ENCODE measurements at regions not wholly inside any gene's neighbourhood (a gene's known extent, or its start where the extent isn't known, plus 50 kb on each side); places are given as distances from the start of the nearest gene placed in this dataset.

DNA sequence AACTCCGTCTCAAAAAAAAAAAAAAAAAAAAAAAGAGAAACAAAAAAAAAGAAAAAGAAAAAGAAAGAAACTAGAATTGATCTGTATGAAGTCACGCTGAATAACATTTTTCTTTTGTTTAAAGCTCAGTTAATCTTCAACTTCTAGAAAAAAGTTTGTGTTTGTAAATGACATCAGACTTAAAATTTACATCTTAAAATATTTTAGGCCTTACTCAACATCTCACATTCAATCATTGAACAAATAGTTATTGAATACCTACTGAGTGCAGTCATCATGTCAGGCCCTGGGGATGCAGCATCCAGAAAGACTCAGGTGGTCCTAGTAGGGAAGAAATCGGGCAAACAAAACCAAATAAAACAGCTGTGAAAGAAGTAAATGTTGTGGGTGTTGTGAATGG lies 292.3 kb upstream of the FANCL start:
- Histone ChIP-seq H3F3A (ENCODE audit: insufficient read depth, low read depth) (no peaks in the 10 kb centered on the region), H3K9me2 (ENCODE audit: insufficient read depth) (no peaks in the 10 kb centered on the region; the same call in 1 of the 2 replicates), H3K36me3 (ENCODE audit: low read depth) (no peaks in the 10 kb centered on the region), H3K4me2 (no peak overlapping the region), H3K79me2 (ENCODE audit: low read depth) (no peaks in the 10 kb centered on the region), H3K27me3 (ENCODE audit: insufficient read depth, low read depth) (no peaks in the 10 kb centered on the region), H3K9me3 (ENCODE audit: insufficient read depth, low read depth) (no peaks in the 10 kb centered on the region), H2AFZ (no peak overlapping the region), H3K27ac (no peak overlapping the region), H3K4me3 (no peak overlapping the region), H4K20me1 (ENCODE audit: insufficient read depth) (no peaks in the 10 kb centered on the region), H3K4me1 (replicated peaks; ENCODE audit: insufficient read depth) (no peaks in the 10 kb centered on the region)
- no peak for TF ChIP-seq EZH2 (IDR thresholded peaks at IDR 0.05; ENCODE audit: low read depth)
- no peak for TF ChIP-seq CTCF (conservative IDR thresholded peaks at IDR 0.05)
- CTCF ChIA-PET, result interaction anchor here (0.6 kb wide), 1 partner anchor 811 kb away, joined by 7 read pairs; no protein-coding TSS in a partner anchor
- intact Hi-C loops (cut with micrococcal nuclease; ENCODE audit: unreplicated experiment), result no loop called here
- BruUV-seq (replicated peaks), result no TSS peak
- POLR2A ChIA-PET (ENCODE audit: unreplicated experiment), result no interaction called here
- no peak for DNase-seq

DNA sequence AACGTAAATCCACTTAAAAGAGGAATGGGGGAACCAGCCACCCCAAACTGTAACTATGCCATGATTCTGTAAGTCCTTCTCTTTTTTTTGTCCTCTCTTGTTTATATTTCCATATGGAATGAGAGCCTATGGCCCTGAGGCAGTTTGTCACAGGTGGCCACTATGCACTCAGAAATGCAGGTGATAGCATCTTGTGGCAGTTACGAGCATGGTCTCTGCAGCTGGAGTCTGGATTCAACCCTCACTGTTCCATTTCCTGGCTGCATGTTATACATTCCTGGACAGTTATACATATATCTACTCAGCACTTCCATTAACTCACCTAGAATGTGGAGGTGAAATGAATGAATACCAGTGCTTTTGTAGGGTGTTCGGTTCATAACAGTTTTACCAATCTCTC lies 291.5 kb upstream of the FANCL start:
- Histone ChIP-seq H3K9me2 (ENCODE audit: insufficient read depth) (no peaks in the 10 kb centered on the region; the same call in 1 of the 2 replicates), H3K4me2 (no peak overlapping the region), H3K27me3 (ENCODE audit: insufficient read depth, low read depth) (no peaks in the 10 kb centered on the region), H2AFZ (no peak overlapping the region), H3K4me3 (no peak overlapping the region), H4K20me1 (ENCODE audit: insufficient read depth) (no peaks in the 10 kb centered on the region), H3K27ac (no peak overlapping the region), H3K36me3 (ENCODE audit: low read depth) (no peaks in the 10 kb centered on the region), H3F3A (ENCODE audit: insufficient read depth, low read depth) (no peaks in the 10 kb centered on the region), H3K9me3 (ENCODE audit: insufficient read depth, low read depth) (no peaks in the 10 kb centered on the region), H3K4me1 (replicated peaks; ENCODE audit: insufficient read depth) (no peaks in the 10 kb centered on the region), H3K79me2 (ENCODE audit: low read depth) (no peaks in the 10 kb centered on the region)
- no TSS peak for BruUV-seq (replicated peaks)
- ChIA-PET CTCF (interaction anchor here (0.7 kb wide), 1 partner anchor 17 kb away, joined by 3 read pairs; no protein-coding TSS in a partner anchor), POLR2A (ENCODE audit: unreplicated experiment) (no interaction called here)
- no peak for TF ChIP-seq CTCF (conservative IDR thresholded peaks at IDR 0.05)
- TF ChIP-seq EZH2 (IDR thresholded peaks at IDR 0.05; ENCODE audit: low read depth), result no peak
- peak in 1 of 2 experiments; percentile 46 for DNase-seq
- intact Hi-C loops (cut with micrococcal nuclease; ENCODE audit: unreplicated experiment), result no loop called here

GRCh38 chr2:58527647-58528046 lies 286.5 kb upstream of the FANCL start:
- Histone ChIP-seq H3F3A (ENCODE audit: insufficient read depth, low read depth) (no peaks in the 10 kb centered on the region), H3K4me2 (no peak overlapping the region), H4K20me1 (ENCODE audit: insufficient read depth) (no peaks in the 10 kb centered on the region), H3K9me2 (ENCODE audit: insufficient read depth) (peaks cover 3% of the 10 kb centered on the region; the same call in 1 of the 2 replicates), H3K79me2 (ENCODE audit: low read depth) (no peaks in the 10 kb centered on the region), H3K4me3 (no peak overlapping the region), H3K36me3 (ENCODE audit: low read depth) (no peaks in the 10 kb centered on the region), H3K4me1 (replicated peaks; ENCODE audit: insufficient read depth) (no peaks in the 10 kb centered on the region), H3K9me3 (ENCODE audit: insufficient read depth, low read depth) (no peaks in the 10 kb centered on the region), H2AFZ (no peak overlapping the region), H3K27ac (no peak overlapping the region), H3K27me3 (ENCODE audit: insufficient read depth, low read depth) (no peaks in the 10 kb centered on the region)
- BruUV-seq (replicated peaks), result no TSS peak
- no peak for TF ChIP-seq EZH2 (IDR thresholded peaks at IDR 0.05; ENCODE audit: low read depth)
- TF ChIP-seq CTCF (conservative IDR thresholded peaks at IDR 0.05), result no peak
- no peak for DNase-seq
- intact Hi-C loops (cut with micrococcal nuclease; ENCODE audit: unreplicated experiment), result no loop called here
- ChIA-PET CTCF (no interaction called here), POLR2A (ENCODE audit: unreplicated experiment) (no interaction called here)

All from PC-9 (cell line).